HG03280 (cell line): ENCODE measurements at regions not wholly inside any gene's neighbourhood (a gene's known extent, or its start where the extent isn't known, plus 50 kb on each side); places are given as distances from the start of the nearest gene placed in this dataset.
"Not testable (repeated sequence)": the region's sequence is repeated elsewhere in the genome, so short reads cannot be mapped to it uniquely, and the experiment has no call there.

Experiments used
- ATAC-seq: cut with Tn5 transposase; IDR thresholded peaks from one replicate; pipeline ENCODE4 v1.9.1; 2021; ENCODE audit warnings: mild to moderate bottlenecking, moderate library complexity; ENCODE audit not compliant: unreplicated experiment

DNA sequence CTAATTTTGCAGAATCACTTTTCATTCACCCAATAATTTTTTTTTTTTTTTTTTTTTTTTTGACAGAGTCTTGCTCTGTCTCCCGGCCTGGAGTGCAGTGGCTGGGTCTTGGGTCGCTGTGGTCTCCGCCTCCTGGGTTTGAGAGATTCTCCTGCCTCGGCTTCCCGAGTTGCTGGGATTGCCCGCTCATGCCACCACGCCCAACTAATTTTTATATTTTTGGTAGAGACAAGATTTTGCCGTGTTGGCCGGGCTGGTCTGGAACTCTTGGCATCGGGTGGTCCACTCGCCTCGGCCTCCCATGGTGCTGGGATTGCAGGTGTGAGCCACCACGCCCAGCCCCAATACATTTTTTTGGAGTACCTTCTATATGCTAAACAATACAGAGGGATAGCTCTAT lies 1120.0 kb upstream of the ATXN8OS start:
- no peak for ATAC-seq

GRCh38 chr13:68984688-68985319 lies 1122.8 kb upstream of the ATXN8OS start:
- no peak for ATAC-seq

GRCh38 chr13:68982961-68983619 lies 1124.5 kb upstream of the ATXN8OS start:
- ATAC-seq: no peak

DNA sequence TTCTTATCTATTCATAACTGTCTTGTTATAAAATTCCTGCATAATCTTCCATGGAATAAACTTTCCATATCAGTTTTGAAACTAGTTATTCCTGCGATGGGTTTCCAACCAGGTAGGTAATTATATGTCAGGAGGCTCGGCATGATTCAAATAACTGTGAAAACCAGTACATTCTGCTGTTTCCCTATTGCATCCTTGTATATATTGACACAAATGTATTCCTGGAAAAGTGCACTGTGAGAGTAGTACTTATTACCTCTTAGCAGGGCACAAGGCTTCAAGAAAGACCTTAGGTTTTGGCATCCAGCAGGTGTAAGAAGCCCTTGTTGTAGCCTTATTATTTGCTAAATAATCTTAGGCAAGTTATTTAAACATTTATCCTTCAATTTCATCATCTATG lies 1131.3 kb upstream of the ATXN8OS start:
- no peak for ATAC-seq

DNA sequence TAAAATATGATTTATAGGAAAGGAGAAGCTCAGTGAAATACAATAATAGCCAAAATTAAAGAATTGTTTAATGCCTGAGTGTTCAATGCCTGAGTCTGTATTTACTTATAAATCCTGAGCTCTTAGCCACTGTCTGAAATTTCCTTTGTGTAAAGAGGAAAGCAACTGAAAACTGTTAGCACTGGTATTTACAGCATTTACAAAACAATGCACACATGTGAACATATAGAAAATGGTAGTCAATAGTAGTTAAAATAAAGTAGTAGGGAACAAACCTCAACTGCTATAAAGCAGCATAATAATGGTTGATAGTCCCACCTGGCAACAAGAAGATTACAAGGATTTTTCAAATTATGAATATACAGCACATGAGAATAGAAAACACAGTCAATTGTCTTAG lies 1137.1 kb upstream of the ATXN8OS start:
- ATAC-seq: no peak

- ATAC-seq: no peak
Measured at GRCh38 chr13:68948586-68948985, 1159.0 kb upstream of the ATXN8OS start.

GRCh38 chr13:68944272-68944671 lies 1163.4 kb upstream of the ATXN8OS start:
- no peak for ATAC-seq

DNA sequence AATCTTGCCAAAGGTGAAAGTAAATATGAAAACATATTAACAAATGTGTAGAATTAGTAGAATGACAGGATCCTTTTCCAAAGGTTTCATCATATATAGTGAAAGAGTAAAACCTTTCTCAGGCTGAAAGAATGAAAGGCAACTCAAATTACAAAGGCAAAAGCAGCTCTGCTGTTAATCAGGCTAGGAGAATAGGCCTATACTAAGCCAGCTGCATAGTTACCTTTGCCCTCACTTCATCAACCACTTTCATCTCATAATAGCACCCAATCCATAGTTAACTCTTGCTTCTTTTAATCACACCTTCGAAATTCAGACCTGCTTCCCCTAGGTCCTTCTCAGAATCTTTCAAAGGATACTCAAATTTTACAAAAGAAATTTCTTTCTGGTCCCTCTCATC lies 1167.6 kb upstream of the ATXN8OS start:
- ATAC-seq: no peak

DNA sequence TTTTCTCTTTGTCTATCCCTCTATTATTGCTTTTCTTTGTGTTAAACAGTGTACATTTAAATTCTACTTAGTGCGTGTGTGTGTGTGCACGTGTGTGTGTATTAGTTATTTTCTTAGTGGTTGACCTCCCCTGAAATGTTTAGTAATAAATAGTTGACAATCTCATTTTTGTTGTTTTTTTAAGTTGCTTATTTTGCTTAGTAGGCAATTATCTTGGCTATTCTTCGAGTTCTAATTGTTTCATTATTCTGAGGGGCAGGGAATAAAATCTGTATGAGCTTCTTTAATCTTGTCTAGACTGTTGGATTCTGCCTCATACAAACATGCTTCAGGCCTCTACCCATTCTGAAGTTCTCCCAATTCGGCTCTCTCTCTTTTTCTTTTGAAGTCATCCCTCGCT lies 1169.0 kb upstream of the ATXN8OS start:
- no peak for ATAC-seq

GRCh38 chr13:68929075-68929745 lies 1178.4 kb upstream of the ATXN8OS start:
- ATAC-seq: no peak

- ATAC-seq: no peak
Measured at GRCh38 chr13:68927387-68928026, 1180.1 kb upstream of the ATXN8OS start.

- ATAC-seq: no peak
Measured at GRCh38 chr13:68923995-68924394, 1183.6 kb upstream of the ATXN8OS start.

GRCh38 chr13:68908879-68909278 lies 1198.7 kb upstream of the ATXN8OS start:
- ATAC-seq: no peak

DNA sequence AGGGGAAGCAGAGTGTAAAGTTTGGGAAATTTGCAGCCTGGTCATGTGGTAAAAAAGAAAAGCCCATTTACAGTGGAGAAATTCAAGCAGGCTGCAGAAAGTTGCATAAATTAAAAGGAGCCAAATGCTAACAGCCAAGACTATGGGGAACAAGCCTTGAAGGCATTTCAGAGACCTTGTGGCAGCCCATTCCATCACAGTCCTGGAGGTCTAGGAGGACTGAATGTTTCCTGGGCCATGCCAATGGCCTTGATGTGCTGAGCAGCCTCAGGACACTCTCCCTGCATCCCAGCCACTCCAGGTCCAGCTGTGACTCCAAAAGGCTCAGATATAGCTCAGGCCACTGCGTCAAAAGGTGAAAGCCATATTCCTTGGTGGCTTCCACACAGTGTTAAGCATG lies 1202.4 kb upstream of the ATXN8OS start:
- no peak for ATAC-seq

DNA sequence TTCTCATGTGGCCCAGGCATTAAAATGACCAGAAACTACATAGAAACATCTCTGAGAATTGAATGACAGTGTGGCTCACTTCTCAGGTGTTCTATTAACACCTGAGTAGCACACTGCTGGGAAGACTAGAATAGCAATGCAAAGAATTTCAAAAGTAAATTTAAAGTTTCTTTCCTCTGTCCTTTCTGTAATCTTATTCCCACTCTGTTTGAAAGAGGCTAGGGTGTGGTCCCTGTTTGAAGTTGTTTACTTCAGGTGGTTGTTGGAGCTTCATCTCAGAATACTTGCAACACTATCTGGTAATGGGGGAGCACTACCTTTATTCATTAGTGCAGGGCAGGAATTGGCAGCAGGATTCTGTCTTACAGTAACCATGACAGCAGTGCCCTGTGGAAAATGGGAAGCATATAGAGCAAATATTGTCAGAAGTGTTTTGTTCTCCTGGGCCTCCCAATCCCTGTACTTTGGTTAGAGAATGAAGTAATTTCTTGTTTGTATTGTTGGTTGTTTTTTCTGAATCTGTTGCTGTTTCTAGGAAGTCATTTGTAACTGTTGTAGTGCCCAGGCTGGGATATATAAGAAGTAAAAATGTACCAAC lies 1210.2 kb upstream of the ATXN8OS start:
- no peak for ATAC-seq

DNA sequence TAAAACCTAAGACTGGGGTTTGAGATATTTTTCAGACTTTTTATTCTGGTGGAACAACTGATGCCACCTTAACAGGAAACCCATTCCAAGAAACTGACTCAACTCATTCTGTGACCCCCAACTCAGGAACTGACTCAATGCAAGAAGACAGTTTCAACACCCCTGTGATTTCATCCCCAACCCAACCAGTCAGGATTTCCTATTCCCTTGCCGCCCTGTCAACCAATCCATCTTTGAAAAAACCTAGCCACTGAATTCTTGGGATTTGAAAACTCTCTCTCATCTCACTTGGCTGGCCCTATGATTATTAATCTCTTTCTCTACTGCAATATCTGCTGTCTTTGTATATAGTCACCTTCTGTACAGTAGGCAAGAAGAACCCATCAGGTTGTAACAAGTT lies 1211.9 kb upstream of the ATXN8OS start:
- ATAC-seq: no peak

DNA sequence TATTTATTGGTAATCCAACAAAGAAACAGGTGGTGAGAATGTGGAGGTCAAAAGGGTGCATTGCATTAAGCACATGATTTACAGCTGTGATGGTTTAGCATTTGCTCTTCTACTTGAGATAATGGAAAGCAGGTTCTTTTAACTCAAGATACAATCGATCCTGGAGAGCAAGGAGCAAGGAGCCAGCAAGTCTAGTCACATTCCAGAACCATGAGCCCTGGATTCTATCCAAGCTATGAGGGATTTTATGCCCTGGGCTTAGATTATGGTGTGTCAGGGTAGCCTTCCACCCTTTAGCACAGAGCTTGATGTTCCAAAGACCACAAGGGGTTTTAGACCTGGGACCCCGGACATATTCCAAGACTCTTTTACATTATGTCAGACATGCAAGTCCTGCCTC lies 1213.9 kb upstream of the ATXN8OS start:
- not testable (repeated sequence) for ATAC-seq

- ATAC-seq: not testable (repeated sequence)
Measured at GRCh38 chr13:68892596-68892995, 1215.0 kb upstream of the ATXN8OS start.

DNA sequence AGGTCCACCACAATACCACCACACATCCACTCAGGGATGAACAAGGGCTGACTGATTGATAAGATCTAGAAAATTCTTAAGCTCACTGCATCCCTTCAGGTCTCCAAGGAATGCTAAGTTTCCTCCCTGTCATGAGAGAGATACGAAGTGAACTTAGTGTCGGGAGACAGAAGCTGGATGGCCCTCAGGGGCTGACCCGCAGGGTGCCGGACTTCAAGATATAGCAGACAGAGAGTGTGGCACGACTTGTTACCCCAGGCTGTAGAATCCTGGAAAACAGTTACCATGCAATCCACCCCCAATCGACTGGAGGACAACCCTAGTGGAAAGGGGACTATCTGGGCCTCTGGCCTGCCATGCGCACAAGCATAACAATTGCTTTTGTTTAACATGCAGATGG lies 1217.5 kb upstream of the ATXN8OS start:
- ATAC-seq: not testable (repeated sequence)

GRCh38 chr13:68888832-68889231 lies 1218.8 kb upstream of the ATXN8OS start:
- no peak for ATAC-seq

DNA sequence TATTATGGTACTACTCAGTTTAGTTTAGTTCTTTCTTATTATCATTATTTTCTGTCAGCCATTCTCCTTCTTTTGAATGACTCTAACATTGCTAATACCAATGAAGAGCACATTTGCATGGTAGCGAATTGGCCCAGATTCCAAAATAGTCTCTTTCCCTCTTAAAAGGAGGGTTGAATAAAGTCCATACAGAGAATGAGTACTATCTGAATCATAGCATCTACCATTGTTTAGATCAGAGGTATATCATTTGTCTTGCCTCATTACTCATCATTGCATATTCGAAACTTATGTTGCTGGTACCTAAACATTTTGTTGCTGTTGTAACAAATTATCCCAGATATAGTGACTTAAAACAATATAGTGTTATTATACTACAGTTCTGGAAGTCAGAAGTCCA lies 1235.3 kb upstream of the ATXN8OS start:
- no peak for ATAC-seq
